Neuronal stem cell (in vitro differentiated cells): ENCODE measurements at regions not wholly inside any gene's neighbourhood (a gene's known extent, or its start where the extent isn't known, plus 50 kb on each side); places are given as distances from the start of the nearest gene placed in this dataset.
A peak's percentile ranks its signal among the peaks of the same experiment; 100 is the strongest.

Experiments used
- DNase-seq: peaks from one replicate; pipeline ENCODE4 v3.0.0-alpha.2; 2013; ENCODE audit warnings: low spot score
- H2AFZ ChIP-seq: one replicate; pipeline ENCODE4 v1.6.1; 2013; ENCODE audit warnings: mild to moderate bottlenecking, low read length, inconsistent platforms
- H2AK5ac ChIP-seq: 2 replicates; pipeline ENCODE4 v1.6.1; 2013; ENCODE audit warnings: low read depth, mild to moderate bottlenecking, inconsistent platforms, low read length, moderate library complexity, mixed read lengths
- H2BK120ac ChIP-seq: 2 replicates; pipeline ENCODE4 v1.6.1; 2013; ENCODE audit warnings: low read depth, mild to moderate bottlenecking, inconsistent platforms, low read length, moderate library complexity, mixed read lengths
- H2BK12ac ChIP-seq: one replicate; pipeline ENCODE4 v1.6.1; 2013; ENCODE audit warnings: low read length, inconsistent platforms
- H2BK15ac ChIP-seq: 2 replicates; pipeline ENCODE4 v1.6.1; 2013; ENCODE audit warnings: mild to moderate bottlenecking, low read length, inconsistent platforms, mixed read lengths
- H2BK5ac ChIP-seq: one replicate; pipeline ENCODE4 v1.6.1; 2013; ENCODE audit warnings: inconsistent platforms, mild to moderate bottlenecking, low read length, moderate library complexity
- H3K14ac ChIP-seq: one replicate; pipeline ENCODE4 v1.6.1; 2013; ENCODE audit warnings: low read length, inconsistent platforms
- H3K18ac ChIP-seq: 2 replicates; pipeline ENCODE4 v1.6.1; 2013; ENCODE audit warnings: low read length, inconsistent platforms
- H3K23ac ChIP-seq: 2 replicates; pipeline ENCODE4 v1.6.1; 2013; ENCODE audit warnings: low read depth, mild to moderate bottlenecking, mixed read lengths, low read length, inconsistent platforms; ENCODE audit not compliant: poor library complexity
- H3K27ac ChIP-seq: replicated peaks from 3 replicates; pipeline ENCODE4 v1.5.1; 2013; ENCODE audit warnings: low read length, inconsistent platforms
- H3K27me3 ChIP-seq, 3 experiments: 2 replicates each; pipeline ENCODE4 v1.6.1; 2013; ENCODE audit warnings: low read length in 3 of 3, mild to moderate bottlenecking in 2 of 3, inconsistent platforms in 1 of 3, low read depth in 1 of 3, mixed read lengths in 1 of 3, moderate library complexity in 1 of 3; ENCODE audit not compliant: control insufficient read depth in 3 of 3, insufficient read depth in 3 of 3
- H3K36me3 ChIP-seq, 2 donors: replicated peaks in 1 of 2; 2 replicates each; pipeline ENCODE4 v1.6.1; 2013; ENCODE audit warnings: low read length in 2 of 2; ENCODE audit not compliant: control insufficient read depth in 2 of 2, insufficient read depth in 2 of 2
- H3K4ac ChIP-seq: 2 replicates; pipeline ENCODE4 v1.6.1; 2013; ENCODE audit warnings: inconsistent platforms, mild to moderate bottlenecking, low read length, moderate library complexity
- H3K4me1 ChIP-seq, 2 donors: 1 replicate in 1 of 2; 2 replicates in 1 of 2; pipeline ENCODE4 v1.6.1; 2013; ENCODE audit warnings: low read length in 2 of 2, low read depth in 1 of 2; ENCODE audit not compliant: control insufficient read depth in 2 of 2, insufficient read depth in 1 of 2
- H3K4me2 ChIP-seq: one replicate; pipeline ENCODE4 v1.6.1; 2013; ENCODE audit warnings: mild to moderate bottlenecking, low read length, inconsistent platforms; ENCODE audit not compliant: insufficient read depth, poor library complexity, severe bottlenecking
- H3K4me3 ChIP-seq, 2 donors: 2 replicates each; pipeline ENCODE4 v1.5.1; 2013; ENCODE audit warnings: low read length in 2 of 2, mild to moderate bottlenecking in 2 of 2, inconsistent platforms in 1 of 2, moderate library complexity in 1 of 2
- H3K79me1 ChIP-seq: one replicate; pipeline ENCODE4 v1.6.1; 2013; ENCODE audit warnings: low read depth, mild to moderate bottlenecking, inconsistent platforms, low read length, moderate library complexity
- H3K9ac ChIP-seq: one replicate; pipeline ENCODE4 v1.6.1; 2013; ENCODE audit warnings: mild to moderate bottlenecking, low read depth, low read length, inconsistent platforms; ENCODE audit not compliant: poor library complexity
- H3K9me3 ChIP-seq, 2 donors: replicated peaks in 1 of 2; 2 replicates each; pipeline versions ENCODE3 to v1.6.1; 2013; ENCODE audit warnings: low read length in 2 of 2, mild to moderate bottlenecking in 2 of 2, inconsistent platforms in 1 of 2, low read depth in 1 of 2, mixed read lengths in 1 of 2, moderate library complexity in 1 of 2; ENCODE audit not compliant: control insufficient read depth in 2 of 2, insufficient read depth in 1 of 2
- H4K8ac ChIP-seq: one replicate; pipeline ENCODE4 v1.6.1; 2013; ENCODE audit warnings: low read depth, mild to moderate bottlenecking, inconsistent platforms, low read length, moderate library complexity
- H4K91ac ChIP-seq: one replicate; pipeline ENCODE4 v1.6.1; 2013; ENCODE audit warnings: low read length, low read depth, mild to moderate bottlenecking, inconsistent platforms; ENCODE audit not compliant: poor library complexity
- WGBS, 2 donors: extraction: QIAGEN DNeasy Blood & Tissue Kit; methylation state at CpG; one replicate each; pipeline ENCODE4 v1.1.7; 2013; ENCODE audit warnings: missing lambda C conversion rate in 2 of 2, mixed read lengths in 1 of 2; ENCODE audit not compliant: insufficient read length in 2 of 2, insufficient replicate concordance in 1 of 2; ENCODE audit errors: extremely low coverage in 2 of 2; 5-methylcytosine and 5-hydroxymethylcytosine counted together

DNA sequence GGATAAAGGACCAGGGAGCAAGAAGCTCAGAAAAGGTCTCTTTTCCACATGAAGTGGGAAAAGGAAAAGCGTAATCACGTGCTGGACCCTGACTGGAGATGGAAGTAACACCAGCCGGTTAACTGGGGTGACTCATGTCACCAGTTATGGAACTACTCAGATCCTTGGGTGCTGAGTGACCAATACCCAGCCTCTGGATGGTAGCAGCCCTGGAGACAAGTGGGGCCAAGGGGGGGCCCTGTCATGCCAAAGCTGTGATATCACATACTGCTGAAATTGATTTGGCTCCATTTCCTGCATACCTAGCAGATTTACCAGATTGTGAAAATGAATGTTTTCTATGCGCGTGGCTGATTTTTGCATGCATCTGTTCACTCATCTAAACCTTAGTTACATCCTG lies 158.9 kb downstream of the ZIC5 start:
- no CpG with 5 or more reads among the region's 5 CpGs for WGBS, 2 donors
- no peak overlapping the region for H3K9ac ChIP-seq
- no peak overlapping the region for H3K23ac ChIP-seq
- H3K14ac ChIP-seq, result no peak overlapping the region
- H2AK5ac ChIP-seq, result no peak overlapping the region
- H3K79me1 ChIP-seq, result no peaks in the 10 kb centered on the region
- H2BK5ac ChIP-seq, result no peak overlapping the region
- no peak for DNase-seq
- no peak overlapping the region for H2BK15ac ChIP-seq
- H3K36me3 ChIP-seq, result no peaks in the 10 kb centered on the region
- no peak overlapping the region for H3K27ac ChIP-seq
- no peak overlapping the region for H4K8ac ChIP-seq
- no peaks in the 10 kb centered on the region for H3K27me3 ChIP-seq
- no peak overlapping the region for H3K4ac ChIP-seq
- no peak overlapping the region for H3K4me2 ChIP-seq
- no peak overlapping the region for H2BK120ac ChIP-seq
- H3K4me3 ChIP-seq, result no peak overlapping the region
- no peak overlapping the region for H2BK12ac ChIP-seq
- no peak overlapping the region for H4K91ac ChIP-seq
- no peaks in the 10 kb centered on the region for H3K4me1 ChIP-seq
- H3K18ac ChIP-seq, result peak overlapping the region; percentile 63
- H3K9me3 ChIP-seq, result peaks cover 0 to 3% of the 10 kb centered on the region in 2 donors
- H2AFZ ChIP-seq, result no peak overlapping the region

DNA sequence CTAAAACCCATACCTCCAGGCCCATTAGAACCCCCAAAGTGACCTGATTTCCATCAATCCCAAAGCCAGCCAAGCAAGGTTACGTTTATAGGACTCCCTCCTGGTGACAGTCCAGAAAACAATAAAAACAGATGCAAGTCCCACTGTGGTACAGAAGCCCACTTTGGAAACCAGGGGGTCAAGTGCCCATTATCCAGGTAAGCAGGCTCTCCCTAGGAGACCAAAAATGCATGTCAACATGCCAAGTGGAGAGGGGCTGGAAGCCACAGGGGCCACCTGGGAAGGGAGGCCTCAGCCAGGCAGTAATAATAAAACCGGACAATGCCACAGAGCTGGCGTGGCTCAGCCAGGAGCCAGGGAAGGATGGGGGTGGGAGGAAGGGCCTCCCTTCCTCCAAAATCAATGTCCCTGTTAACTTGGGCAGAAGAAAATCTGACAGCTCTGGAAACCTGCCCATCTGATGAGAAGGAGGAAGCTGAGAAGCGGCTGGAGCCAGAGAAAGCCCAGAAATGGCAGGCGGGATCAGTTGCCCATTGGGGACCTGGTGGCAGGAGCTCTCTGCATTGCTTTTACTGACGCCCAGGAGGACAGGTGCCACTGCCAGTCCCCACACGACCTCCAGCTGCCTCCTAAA lies 160.4 kb downstream of the ZIC5 start:
- Histone ChIP-seq H2BK120ac (no peak overlapping the region), H2BK5ac (no peak overlapping the region), H3K4ac (peak overlapping the region; percentile 23), H3K4me3 (no peak overlapping the region), H3K9ac (no peak overlapping the region), H2AK5ac (peak overlapping the region; percentile 73), H3K36me3 (no peaks in the 10 kb centered on the region), H3K4me2 (no peak overlapping the region), H2BK15ac (peak overlapping the region; percentile 27), H4K91ac (no peak overlapping the region), H3K18ac (peak overlapping the region; percentile 65), H3K27me3 (no peaks in the 10 kb centered on the region), H4K8ac (no peak overlapping the region), H2BK12ac (no peak overlapping the region), H3K4me1 (no peaks in the 10 kb centered on the region), H3K9me3 (no peaks in the 10 kb centered on the region), H3K23ac (no peak overlapping the region), H3K14ac (no peak overlapping the region), H3K79me1 (no peaks in the 10 kb centered on the region), H2AFZ (no peak overlapping the region), H3K27ac (no peak overlapping the region)
- DNase-seq, result no peak
- WGBS, 2 donors, result no CpG with 5 or more reads among the region's 7 CpGs

DNA sequence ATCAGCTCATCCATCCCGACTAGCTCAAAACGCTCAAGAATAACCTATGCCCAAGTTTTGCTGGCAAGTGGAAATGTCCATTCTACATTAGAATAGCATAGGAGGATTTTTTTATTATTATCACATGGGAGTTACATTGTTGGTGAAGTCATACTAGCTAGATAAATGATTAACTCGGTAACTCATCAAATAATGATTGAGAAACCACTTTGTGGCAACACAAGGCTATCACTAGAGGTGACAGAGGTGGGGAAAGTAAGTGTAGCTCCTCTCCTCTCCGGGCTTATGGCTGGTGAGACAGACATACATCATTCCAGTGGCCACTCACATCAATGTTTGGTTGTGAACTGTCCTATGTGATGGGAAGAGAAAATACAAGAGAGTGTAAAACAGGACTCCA lies 161.6 kb downstream of the ZIC5 start:
- no peak overlapping the region for H2BK5ac ChIP-seq
- H2BK15ac ChIP-seq, result no peak overlapping the region
- H3K4me3 ChIP-seq, result no peak overlapping the region
- peaks cover 0 to 3% of the 10 kb centered on the region in 2 donors for H3K4me1 ChIP-seq
- no CpG with 5 or more reads among the region's 4 CpGs for WGBS, 2 donors
- H2BK120ac ChIP-seq, result no peak overlapping the region
- no peaks in the 10 kb centered on the region for H3K36me3 ChIP-seq
- no peak overlapping the region for H3K23ac ChIP-seq
- H2BK12ac ChIP-seq, result no peak overlapping the region
- no peak overlapping the region for H2AFZ ChIP-seq
- no peak overlapping the region for H3K27ac ChIP-seq
- H3K18ac ChIP-seq, result no peak overlapping the region
- no peak overlapping the region for H2AK5ac ChIP-seq
- H3K4me2 ChIP-seq, result no peak overlapping the region
- H3K79me1 ChIP-seq, result no peaks in the 10 kb centered on the region
- H3K14ac ChIP-seq, result no peak overlapping the region
- no peak for DNase-seq
- H3K4ac ChIP-seq, result no peak overlapping the region
- H4K91ac ChIP-seq, result no peak overlapping the region
- H3K9me3 ChIP-seq, result no peaks in the 10 kb centered on the region
- no peak overlapping the region for H4K8ac ChIP-seq
- no peaks in the 10 kb centered on the region for H3K27me3 ChIP-seq
- no peak overlapping the region for H3K9ac ChIP-seq

DNA sequence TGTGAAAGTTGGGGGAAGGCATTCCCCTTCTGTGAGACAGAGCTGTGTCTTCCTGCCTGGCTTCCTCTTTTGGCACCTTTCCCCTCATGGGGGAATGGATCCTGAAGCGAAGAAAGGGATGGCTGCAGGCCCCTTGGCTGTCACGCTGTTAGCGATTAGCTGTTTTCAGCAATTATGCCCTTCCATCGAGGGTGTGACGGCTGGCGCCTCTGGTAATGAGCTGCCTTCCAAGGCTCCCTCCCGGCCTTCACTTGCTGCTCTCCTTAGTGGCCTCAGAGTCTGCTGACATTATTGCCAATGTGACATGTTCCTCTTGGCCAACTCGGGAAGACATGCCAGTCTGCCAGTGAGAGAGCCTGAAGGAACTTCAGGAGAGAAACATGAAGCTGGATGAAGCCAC lies 162.1 kb downstream of the ZIC5 start:
- Histone ChIP-seq H2BK15ac (no peak overlapping the region), H3K9ac (no peak overlapping the region), H3K36me3 (no peaks in the 10 kb centered on the region), H2AFZ (no peak overlapping the region), H2BK120ac (no peak overlapping the region), H3K18ac (peak overlapping the region; percentile 58), H2BK5ac (no peak overlapping the region), H4K8ac (no peak overlapping the region), H3K27ac (no peak overlapping the region), H3K4me1 (peaks cover 0 to 3% of the 10 kb centered on the region in 2 donors), H2BK12ac (no peak overlapping the region), H4K91ac (no peak overlapping the region), H3K4me3 (no peak overlapping the region), H3K14ac (no peak overlapping the region), H3K4ac (no peak overlapping the region), H3K79me1 (no peaks in the 10 kb centered on the region), H3K4me2 (no peak overlapping the region), H3K27me3 (no peaks in the 10 kb centered on the region), H3K9me3 (no peaks in the 10 kb centered on the region), H2AK5ac (no peak overlapping the region), H3K23ac (no peak overlapping the region)
- no peak for DNase-seq
- no CpG with 5 or more reads among the region's 8 CpGs for WGBS, 2 donors
